Central memory CD8-positive, alpha-beta T cell (primary cell): ENCODE measurements at regions not wholly inside any gene's neighbourhood (a gene's known extent, or its start where the extent isn't known, plus 50 kb on each side); places are given as distances from the start of the nearest gene placed in this dataset.

Experiments
- ATAC-seq: fragments of 150-1000 bp; cut with Tn5 transposase; replicated peaks from 2 replicates; pipeline ENCODE4 v1.10.0; 2022; ENCODE audit warnings: mild to moderate bottlenecking, moderate FRiP score, moderate number of reproducible peaks; ENCODE audit not compliant: poor library complexity, severe bottlenecking; ENCODE audit errors: extremely low read depth
- DNase-seq, 2 donors: peaks; one replicate each; pipeline ENCODE4 v3.0.0; 2021; ENCODE audit warnings: low spot score in 2 of 2
- H3K27ac Mint-ChIP-seq: one replicate; pipeline ENCODE4 v1.8.0; 2022; ENCODE audit warnings: low read depth, mild to moderate bottlenecking, moderate library complexity, mixed read lengths
- H3K27me3 Mint-ChIP-seq: one replicate; pipeline ENCODE4 v1.8.0; 2022; ENCODE audit warnings: mixed read lengths
- H3K36me3 Mint-ChIP-seq: one replicate; pipeline ENCODE4 v1.8.0; 2022; ENCODE audit warnings: mild to moderate bottlenecking, moderate library complexity, mixed read lengths; ENCODE audit not compliant: insufficient read depth
- H3K4me1 Mint-ChIP-seq: one replicate; pipeline ENCODE4 v1.8.0; 2022; ENCODE audit warnings: mixed read lengths
- H3K4me3 Mint-ChIP-seq: one replicate; pipeline ENCODE4 v1.8.0; 2022; ENCODE audit warnings: mild to moderate bottlenecking, moderate library complexity, mixed read lengths
- H3K9me3 Mint-ChIP-seq: one replicate; pipeline ENCODE4 v1.8.0; 2022; ENCODE audit warnings: mixed read lengths

DNA sequence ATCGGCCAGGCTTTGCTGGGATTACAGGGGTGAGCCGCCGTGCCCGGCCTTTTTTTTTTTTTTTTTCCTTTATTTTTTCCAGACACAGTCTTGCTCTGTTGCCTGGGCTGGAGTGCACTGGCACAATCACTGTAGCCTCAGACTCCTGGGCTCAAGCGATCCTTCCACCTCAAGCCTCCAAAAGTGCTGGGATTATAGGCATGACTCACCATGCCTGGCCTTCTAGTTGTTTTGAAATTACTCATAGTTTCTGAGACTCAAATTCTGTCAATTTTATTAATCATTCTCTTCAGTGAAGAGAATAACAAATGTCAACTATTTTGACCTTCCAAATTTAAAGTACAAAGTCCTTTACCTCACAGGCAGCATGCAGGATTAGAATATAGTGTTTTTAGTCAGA lies 374.5 kb downstream of the PLA2G4A start:
- DNase-seq: no peak
- Mint-ChIP-seq H3K36me3 (no peaks in the 10 kb centered on the region), H3K27me3 (no peaks in the 10 kb centered on the region), H3K4me1 (no peaks in the 10 kb centered on the region), H3K9me3 (peaks cover 20% of the 10 kb centered on the region), H3K4me3 (no peak overlapping the region), H3K27ac (no peak overlapping the region)
- no peak for ATAC-seq

DNA sequence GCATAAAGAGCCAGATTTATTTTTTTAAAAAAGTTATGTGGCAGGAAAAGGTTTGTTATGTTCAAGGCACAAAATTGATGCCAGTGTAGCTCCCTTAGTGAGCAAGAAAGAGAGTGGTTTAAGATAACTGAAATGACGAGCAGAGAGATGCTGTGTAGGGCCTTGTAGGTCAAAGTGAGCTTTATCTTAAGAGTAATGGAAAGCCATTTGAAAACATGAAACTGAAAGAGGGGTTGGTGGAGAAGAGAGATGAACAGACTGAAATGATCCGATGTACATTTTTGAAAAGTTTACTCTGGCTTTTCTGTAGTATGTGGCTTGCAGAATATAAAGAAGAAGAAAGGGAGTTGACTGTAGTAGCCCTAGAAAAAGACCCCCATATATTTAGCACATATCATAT lies 383.6 kb downstream of the PLA2G4A start:
- DNase-seq (no peak), ATAC-seq (no peak)
- H3K27me3 Mint-ChIP-seq: no peaks in the 10 kb centered on the region
- no peaks in the 10 kb centered on the region for H3K36me3 Mint-ChIP-seq
- no peak overlapping the region for H3K4me3 Mint-ChIP-seq
- no peaks in the 10 kb centered on the region for H3K4me1 Mint-ChIP-seq
- H3K9me3 Mint-ChIP-seq: peaks cover 20% of the 10 kb centered on the region
- H3K27ac Mint-ChIP-seq: no peak overlapping the region

DNA sequence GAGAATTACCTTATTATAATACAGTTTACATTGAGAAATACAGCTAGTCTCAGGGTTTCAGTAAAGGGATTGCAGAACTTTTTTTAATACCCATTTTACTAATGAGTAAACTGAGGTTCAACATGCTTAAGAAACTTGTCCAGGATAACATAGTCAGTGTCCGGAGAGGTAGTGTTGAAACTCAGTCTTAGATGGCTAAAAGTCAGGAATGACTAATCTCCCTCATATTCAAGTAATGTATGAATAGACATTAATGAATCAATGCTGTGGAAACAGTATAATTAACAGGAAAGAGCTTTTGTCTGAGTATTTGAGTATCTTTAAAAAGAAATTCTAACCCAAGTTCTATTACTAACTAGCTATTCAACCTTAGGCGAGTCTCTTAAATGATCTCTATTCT lies 397.6 kb downstream of the PLA2G4A start:
- Mint-ChIP-seq H3K36me3 (no peaks in the 10 kb centered on the region), H3K27me3 (no peaks in the 10 kb centered on the region), H3K4me3 (no peak overlapping the region), H3K4me1 (no peaks in the 10 kb centered on the region), H3K9me3 (peaks cover 5% of the 10 kb centered on the region), H3K27ac (no peak overlapping the region)
- DNase-seq: no peak
- no peak for ATAC-seq

DNA sequence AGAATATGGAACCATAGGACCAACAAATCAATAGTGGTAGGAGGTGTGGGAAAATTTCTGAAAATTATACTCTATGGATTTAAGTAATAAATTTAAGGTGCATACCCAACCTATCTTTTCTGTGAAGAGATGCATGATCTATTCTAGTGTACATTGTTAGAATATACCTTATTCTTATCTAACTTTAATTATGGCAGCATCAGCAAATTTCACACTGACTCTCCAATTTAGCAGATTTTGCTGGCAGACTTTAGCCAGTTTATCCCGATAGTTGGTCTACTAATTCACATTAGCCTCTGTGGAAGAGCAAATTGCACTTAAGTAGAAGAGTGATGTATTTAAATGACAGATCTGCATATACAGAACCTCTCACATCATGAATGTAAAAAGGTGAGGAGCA lies 400.0 kb downstream of the PLA2G4A start:
- H3K4me1 Mint-ChIP-seq: no peaks in the 10 kb centered on the region
- no peak overlapping the region for H3K27ac Mint-ChIP-seq
- H3K27me3 Mint-ChIP-seq: no peaks in the 10 kb centered on the region
- DNase-seq (no peak), ATAC-seq (no peak)
- peaks cover 9% of the 10 kb centered on the region for H3K9me3 Mint-ChIP-seq
- no peaks in the 10 kb centered on the region for H3K36me3 Mint-ChIP-seq
- H3K4me3 Mint-ChIP-seq: no peak overlapping the region

DNA sequence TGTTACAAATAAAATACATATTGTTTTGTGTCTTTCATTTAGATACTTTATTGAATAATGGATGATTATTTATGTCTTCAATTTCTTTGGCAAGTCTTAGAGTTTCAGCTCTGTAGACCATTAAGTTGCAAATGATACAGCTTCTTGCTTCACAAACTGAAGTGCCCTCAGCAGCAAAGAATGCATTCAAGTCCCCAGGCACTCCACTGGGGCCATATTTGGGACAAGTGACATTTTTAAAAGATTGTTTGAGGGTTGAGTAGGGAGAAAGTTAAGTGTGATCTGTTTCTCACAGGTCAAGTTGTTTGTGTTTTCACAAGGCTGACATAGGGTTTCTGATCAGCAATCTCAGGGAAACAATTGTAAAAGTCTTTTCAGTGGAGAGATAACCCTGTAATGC lies 400.7 kb downstream of the PLA2G4A start:
- Mint-ChIP-seq H3K9me3 (peaks cover 9% of the 10 kb centered on the region), H3K27ac (no peak overlapping the region), H3K27me3 (no peaks in the 10 kb centered on the region), H3K4me1 (no peaks in the 10 kb centered on the region), H3K4me3 (no peak overlapping the region), H3K36me3 (no peaks in the 10 kb centered on the region)
- no peak for ATAC-seq
- DNase-seq: no peak

DNA sequence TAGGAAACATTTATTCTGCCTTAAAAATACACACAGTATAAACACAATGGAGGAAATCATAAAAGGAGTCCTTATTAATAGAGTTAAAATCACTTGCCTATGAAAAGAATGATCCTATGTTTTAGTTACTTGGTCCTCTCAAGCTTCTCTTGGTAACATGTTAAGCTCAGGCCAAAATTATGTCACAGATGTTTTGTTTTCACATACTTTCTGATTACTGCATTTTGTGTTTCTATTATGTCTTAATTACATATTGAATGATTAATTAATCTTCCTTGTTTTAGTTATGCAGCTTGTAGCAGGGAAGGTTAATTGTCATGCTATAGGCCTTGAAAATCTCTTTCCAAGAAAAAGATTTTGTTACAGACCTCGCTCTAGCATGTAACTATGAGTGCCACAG lies 406.0 kb downstream of the PLA2G4A start:
- Mint-ChIP-seq H3K9me3 (peaks cover 9% of the 10 kb centered on the region), H3K27me3 (no peaks in the 10 kb centered on the region), H3K27ac (no peak overlapping the region), H3K36me3 (no peaks in the 10 kb centered on the region), H3K4me1 (no peaks in the 10 kb centered on the region), H3K4me3 (no peak overlapping the region)
- ATAC-seq: no peak
- DNase-seq: no peak

DNA sequence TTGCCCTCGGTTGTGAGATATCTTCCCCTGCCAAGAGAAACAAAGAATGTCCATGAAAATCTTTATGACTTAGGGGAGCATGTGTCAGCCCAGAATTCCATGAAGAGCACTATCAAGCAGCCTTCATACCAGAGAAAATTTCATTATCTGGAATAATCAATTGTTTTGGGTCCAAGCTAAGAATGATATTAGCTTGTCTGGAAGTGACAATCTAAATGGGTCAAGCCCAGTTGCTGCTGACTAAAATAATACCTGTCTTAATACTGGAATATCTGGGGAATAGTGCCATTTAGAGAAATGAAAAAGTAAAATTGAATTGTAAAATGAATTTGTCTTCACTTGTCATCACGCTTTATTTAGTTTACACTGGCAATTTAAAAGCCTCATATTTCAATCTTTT lies 407.4 kb downstream of the PLA2G4A start:
- no peak for DNase-seq
- Mint-ChIP-seq H3K4me3 (no peak overlapping the region), H3K27me3 (no peaks in the 10 kb centered on the region), H3K9me3 (peaks cover 11% of the 10 kb centered on the region), H3K4me1 (no peaks in the 10 kb centered on the region), H3K36me3 (no peaks in the 10 kb centered on the region), H3K27ac (no peak overlapping the region)
- no peak for ATAC-seq

DNA sequence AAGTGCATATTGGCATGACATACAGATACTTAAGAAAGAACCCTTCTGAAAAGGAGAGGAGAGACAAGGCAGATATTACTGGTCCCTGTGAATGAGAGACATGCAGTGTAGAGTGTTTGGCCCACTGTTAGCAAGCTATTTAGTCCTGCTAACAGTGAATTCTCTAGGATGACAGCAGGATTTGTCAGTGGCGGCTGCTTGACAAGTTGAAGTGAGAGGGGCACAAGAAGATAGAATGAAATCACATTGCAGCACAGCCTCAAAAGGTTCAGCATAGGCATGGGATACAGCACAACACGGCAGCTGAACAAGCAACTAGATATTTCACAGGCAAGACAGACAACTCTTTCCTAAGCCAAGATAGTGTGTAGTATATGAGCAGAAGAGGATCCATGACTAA lies 407.9 kb downstream of the PLA2G4A start:
- Mint-ChIP-seq H3K36me3 (no peaks in the 10 kb centered on the region), H3K27me3 (no peaks in the 10 kb centered on the region), H3K4me3 (no peak overlapping the region), H3K27ac (no peak overlapping the region), H3K9me3 (peaks cover 16% of the 10 kb centered on the region), H3K4me1 (no peaks in the 10 kb centered on the region)
- no peak for DNase-seq
- ATAC-seq: no peak

DNA sequence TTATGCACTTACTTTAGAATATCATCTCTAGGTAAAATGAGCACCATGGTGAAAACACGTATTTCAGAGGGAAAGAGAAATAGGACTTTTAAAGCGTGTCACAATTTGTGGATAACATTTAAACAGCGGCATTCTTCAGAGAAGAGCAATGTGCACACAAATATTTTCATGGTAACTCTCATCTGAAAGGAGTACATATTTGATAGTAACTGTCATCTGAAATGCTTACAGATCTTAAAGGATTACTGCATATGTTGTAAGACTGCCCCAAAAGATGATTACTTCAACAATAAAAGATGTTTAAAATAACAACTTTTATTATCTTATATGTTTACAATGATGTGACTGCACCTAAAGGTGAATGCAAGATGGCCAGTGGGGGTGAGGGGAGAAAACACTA lies 408.8 kb downstream of the PLA2G4A start:
- Mint-ChIP-seq H3K4me1 (no peaks in the 10 kb centered on the region), H3K36me3 (no peaks in the 10 kb centered on the region), H3K27ac (no peak overlapping the region), H3K4me3 (no peak overlapping the region), H3K27me3 (no peaks in the 10 kb centered on the region), H3K9me3 (peaks cover 19% of the 10 kb centered on the region)
- DNase-seq (no peak), ATAC-seq (no peak)

DNA sequence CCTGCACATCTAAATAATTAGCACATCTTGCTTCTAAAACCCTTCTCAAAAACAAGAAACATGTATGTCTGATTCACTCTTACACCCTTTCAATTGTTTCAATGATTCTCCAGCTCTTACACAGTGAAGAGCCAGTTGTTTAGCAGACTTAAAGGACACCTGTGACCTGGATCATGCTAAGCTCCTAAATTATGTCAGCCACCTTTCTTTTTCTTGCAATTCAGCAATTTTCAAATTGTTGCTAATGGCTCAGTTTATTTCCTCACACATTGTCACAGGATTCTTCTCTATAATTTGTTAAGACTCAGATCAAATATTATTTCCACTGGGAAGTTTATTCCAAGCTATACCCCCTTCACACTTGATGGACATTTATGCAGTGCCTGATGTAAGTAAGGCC lies 413.2 kb downstream of the PLA2G4A start:
- Mint-ChIP-seq H3K27ac (no peak overlapping the region), H3K9me3 (peaks cover 14% of the 10 kb centered on the region), H3K36me3 (no peaks in the 10 kb centered on the region)

DNA sequence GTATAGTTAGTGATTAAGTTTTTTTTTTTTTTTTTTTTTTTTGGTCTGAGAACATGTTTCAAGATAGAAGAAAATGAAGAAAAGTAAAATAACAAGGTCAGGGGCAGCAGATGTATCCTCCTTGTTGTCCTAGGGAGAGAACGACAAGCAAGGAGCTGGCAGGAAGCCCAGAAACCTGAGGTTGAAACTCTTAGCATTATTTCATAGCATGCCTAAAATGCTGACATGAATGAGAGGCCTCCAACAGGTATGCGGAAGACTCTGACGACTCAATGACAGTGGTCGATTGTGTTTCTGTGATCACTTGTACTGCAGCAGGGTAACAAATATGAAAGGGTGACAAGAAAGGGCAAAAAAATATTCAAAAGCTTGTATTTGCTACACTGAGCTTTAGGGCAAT lies 415.9 kb downstream of the PLA2G4A start:
- ATAC-seq (no peak), DNase-seq (no peak)
- no peak overlapping the region for H3K4me3 Mint-ChIP-seq
- no peaks in the 10 kb centered on the region for H3K36me3 Mint-ChIP-seq
- H3K4me1 Mint-ChIP-seq: no peaks in the 10 kb centered on the region
- no peaks in the 10 kb centered on the region for H3K27me3 Mint-ChIP-seq
- H3K9me3 Mint-ChIP-seq: peaks cover 16% of the 10 kb centered on the region
- no peak overlapping the region for H3K27ac Mint-ChIP-seq

More for the DNA sequence above, 413.2 kb downstream of the PLA2G4A start:
- no peak for DNase-seq
- no peaks in the 10 kb centered on the region for H3K27me3 Mint-ChIP-seq
- no peak for ATAC-seq
- no peak overlapping the region for H3K4me3 Mint-ChIP-seq
- no peaks in the 10 kb centered on the region for H3K4me1 Mint-ChIP-seq

DNA sequence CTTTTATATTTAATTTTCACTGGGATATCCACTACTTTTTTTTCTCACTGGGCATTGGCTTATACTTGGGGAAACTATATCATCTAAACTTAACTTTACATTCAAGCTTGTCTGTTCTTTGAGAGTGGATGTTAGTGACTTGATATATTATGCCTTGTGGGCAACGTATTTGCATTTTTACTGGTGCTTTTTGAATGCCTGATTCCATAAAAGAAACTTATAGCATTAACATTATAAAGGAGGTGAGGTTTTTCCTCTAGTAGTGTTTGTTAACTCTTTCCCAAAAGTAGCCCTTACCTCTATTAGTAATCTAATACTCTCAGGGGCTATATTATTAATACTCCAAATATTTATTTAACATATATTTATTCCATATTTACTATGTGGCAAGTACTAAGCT lies 416.5 kb downstream of the PLA2G4A start:
- Mint-ChIP-seq H3K4me3 (no peak overlapping the region), H3K9me3 (peaks cover 16% of the 10 kb centered on the region), H3K4me1 (no peaks in the 10 kb centered on the region), H3K27me3 (no peaks in the 10 kb centered on the region), H3K27ac (no peak overlapping the region), H3K36me3 (no peaks in the 10 kb centered on the region)
- no peak for DNase-seq
- ATAC-seq: no peak

DNA sequence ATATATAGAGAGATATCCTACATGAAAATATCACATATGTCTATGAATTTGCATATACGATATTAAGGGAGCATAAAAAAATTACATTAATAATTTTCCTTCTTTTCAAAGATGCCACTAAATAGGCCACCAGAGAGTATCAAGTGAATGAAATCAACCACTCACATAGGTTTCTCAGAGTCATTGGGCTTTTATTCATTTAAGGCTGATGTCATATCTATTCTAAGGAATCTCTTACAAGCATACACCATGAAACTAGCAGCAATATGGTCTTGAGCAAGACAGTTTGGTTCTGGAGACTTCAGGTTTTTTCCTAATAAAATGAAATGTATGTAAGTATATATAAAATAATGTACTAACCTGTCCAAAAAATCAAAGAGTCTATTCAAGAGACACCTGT lies 420.4 kb downstream of the PLA2G4A start:
- no peak for DNase-seq
- Mint-ChIP-seq H3K4me3 (no peak overlapping the region), H3K36me3 (no peaks in the 10 kb centered on the region), H3K9me3 (peaks cover 6% of the 10 kb centered on the region), H3K27me3 (no peaks in the 10 kb centered on the region), H3K27ac (no peak overlapping the region), H3K4me1 (no peaks in the 10 kb centered on the region)
- ATAC-seq: no peak

DNA sequence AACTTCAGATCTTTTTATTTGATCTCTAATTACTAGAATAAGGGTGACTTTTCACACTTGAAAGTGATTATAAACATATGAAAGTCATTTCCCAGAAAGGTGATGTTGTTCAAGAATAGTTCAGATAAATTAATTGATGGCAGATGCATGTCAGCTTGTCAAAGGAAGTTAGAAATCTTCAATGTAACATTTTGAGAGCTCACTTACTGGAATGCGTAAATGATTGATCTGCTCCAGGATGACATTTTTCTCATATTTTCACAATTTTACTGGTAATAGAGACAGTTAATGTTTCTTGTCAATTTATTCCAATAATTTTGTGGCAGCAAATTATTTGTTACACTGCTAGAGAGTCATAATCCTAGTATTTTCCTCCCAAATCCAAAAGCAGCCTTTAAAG lies 424.2 kb downstream of the PLA2G4A start:
- Mint-ChIP-seq H3K4me3 (no peak overlapping the region), H3K27me3 (no peaks in the 10 kb centered on the region), H3K36me3 (no peaks in the 10 kb centered on the region), H3K27ac (no peak overlapping the region), H3K4me1 (no peaks in the 10 kb centered on the region), H3K9me3 (peaks cover 6% of the 10 kb centered on the region)
- ATAC-seq (no peak), DNase-seq (no peak)
